ENCODE measurements at regions not wholly inside any gene's neighbourhood (a gene's known extent, or its start where the extent isn't known, plus 50 kb on each side); places are given as distances from the start of the nearest gene placed in this dataset.

GRCh38 chr7:110170841-110171240 is 920.1 kb upstream of the LRRN3 start:
- no peak for TF ChIP-seq CTCF (IDR thresholded peaks at IDR 0.05 in 4 of 5, conservative IDR thresholded peaks at IDR 0.05 in 1 of 5)
- TF ChIP-seq POLR2A (IDR thresholded peaks at IDR 0.05): no peak
